SHP77 treated with DMSO at 0.1 percent for 48 hours (cell line): ENCODE measurements at regions not wholly inside any gene's neighbourhood (a gene's known extent, or its start where the extent isn't known, plus 50 kb on each side); places are given as distances from the start of the nearest gene placed in this dataset.
"Not testable (repeated sequence)": the region's sequence is repeated elsewhere in the genome, so short reads cannot be mapped to it uniquely, and the experiment has no call there.

ENCODE experiments used
- DNase-seq: peaks from one replicate; lab custom pipeline; 2025; lab: John Stamatoyannopoulos, UW

GRCh38 chr1:87398641-87399040 is 70.0 kb downstream of the LMO4 start:
- no peak for DNase-seq

GRCh38 chr1:87399264-87399663 is 70.6 kb downstream of the LMO4 start:
- no peak for DNase-seq

GRCh38 chr1:87399701-87400100 is 71.0 kb downstream of the LMO4 start:
- no peak for DNase-seq

GRCh38 chr1:87400813-87401212 is 72.1 kb downstream of the LMO4 start:
- DNase-seq, result no peak

GRCh38 chr1:87402241-87403002 is 73.7 kb downstream of the LMO4 start:
- DNase-seq, result no peak

- DNase-seq, result no peak
Measured at GRCh38 chr1:87403061-87403820, 74.6 kb downstream of the LMO4 start.

- no peak for DNase-seq
Measured at GRCh38 chr1:87404296-87404695, 75.6 kb downstream of the LMO4 start.

- no peak for DNase-seq
Measured at GRCh38 chr1:87408665-87409248, 80.1 kb downstream of the LMO4 start.

GRCh38 chr1:87410776-87411480 is 82.2 kb downstream of the LMO4 start:
- peak; percentile 43 for DNase-seq

GRCh38 chr1:87413846-87414245 is 85.2 kb downstream of the LMO4 start:
- not testable (repeated sequence) for DNase-seq

- DNase-seq, result no peak
Measured at GRCh38 chr1:87418048-87418447, 89.4 kb downstream of the LMO4 start.

- no peak for DNase-seq
Measured at GRCh38 chr1:87421809-87422208, 93.1 kb downstream of the LMO4 start.

GRCh38 chr1:87424541-87424940 is 95.9 kb downstream of the LMO4 start:
- DNase-seq, result no peak

GRCh38 chr1:87426463-87427249 is 98.0 kb downstream of the LMO4 start:
- no peak for DNase-seq

GRCh38 chr1:87428367-87428766 is 99.7 kb downstream of the LMO4 start:
- no peak for DNase-seq

- no peak for DNase-seq
Measured at GRCh38 chr1:87428883-87429282, 100.2 kb downstream of the LMO4 start.

GRCh38 chr1:87432685-87433084 is 104.0 kb downstream of the LMO4 start:
- DNase-seq, result no peak

- DNase-seq, result not testable (repeated sequence)
Measured at GRCh38 chr1:87433101-87433500, 104.4 kb downstream of the LMO4 start.

- DNase-seq, result no peak
Measured at GRCh38 chr1:87435484-87435883, 106.8 kb downstream of the LMO4 start.

GRCh38 chr1:87436115-87436514 is 107.4 kb downstream of the LMO4 start:
- not testable (repeated sequence) for DNase-seq

- no peak for DNase-seq
Measured at GRCh38 chr1:87436534-87436933, 107.9 kb downstream of the LMO4 start.
